Chondrocyte (in vitro differentiated cells): ENCODE measurements at regions not wholly inside any gene's neighbourhood (a gene's known extent, or its start where the extent isn't known, plus 50 kb on each side); places are given as distances from the start of the nearest gene placed in this dataset.

Experiments used
- DNase-seq: peaks from one replicate; pipeline ENCODE4 v3.0.0; 2021; ENCODE audit warnings: mixed read lengths, low spot score
- H3K27ac Mint-ChIP-seq: one replicate; pipeline ENCODE4 v1.8.0; 2021; ENCODE audit warnings: mild to moderate bottlenecking, moderate library complexity, mixed read lengths; ENCODE audit not compliant: unreplicated experiment
- H3K27me3 Mint-ChIP-seq: 2 replicates; pipeline ENCODE4 v1.8.0; 2021; ENCODE audit warnings: low read depth, mixed read lengths
- H3K36me3 Mint-ChIP-seq: 2 replicates; pipeline ENCODE4 v1.8.0; 2021; ENCODE audit warnings: low read depth, mixed read lengths
- H3K4me1 Mint-ChIP-seq: 2 replicates; pipeline ENCODE4 v1.8.0; 2021; ENCODE audit warnings: low read depth, mild to moderate bottlenecking, mixed read lengths
- H3K4me3 Mint-ChIP-seq: one replicate; pipeline ENCODE4 v1.8.0; 2021; ENCODE audit warnings: mild to moderate bottlenecking, moderate library complexity, mixed read lengths; ENCODE audit not compliant: unreplicated experiment
- H3K9me3 Mint-ChIP-seq: 2 replicates; pipeline ENCODE4 v1.8.0; 2021; ENCODE audit warnings: low read depth, mixed read lengths
- TF ChIP-seq, protein P1 (sequence below): fragments of 200-600 bp; sonication (generic); IDR thresholded peaks from 2 replicates; pipeline ENCODE4 v1.5.0; 2021; ENCODE audit warnings: antibody characterized with exemption, mild to moderate bottlenecking, moderate library complexity

DNA sequence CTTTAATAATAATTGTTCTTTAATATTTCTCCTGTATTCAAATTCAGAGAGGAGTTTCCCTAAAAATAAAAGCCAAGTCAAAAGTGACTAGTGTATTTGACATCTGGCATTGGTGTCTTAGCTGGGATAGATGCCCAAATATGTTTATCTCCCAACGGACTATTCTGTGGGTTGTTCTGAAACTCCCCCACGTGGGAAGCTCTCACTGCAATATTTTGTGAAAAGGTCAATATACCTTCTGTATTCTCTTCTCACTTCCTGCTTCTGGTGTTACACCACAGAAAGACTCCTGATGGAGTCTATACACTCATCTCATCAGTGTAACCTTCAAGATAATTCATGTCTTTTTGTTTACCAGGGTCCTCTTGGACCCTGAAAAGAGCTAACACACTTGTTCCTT, 2052.8 kb upstream of the TENM3 start:
- DNase-seq = no peak
- Mint-ChIP-seq H3K36me3 (no peaks in the 10 kb centered on the region), H3K4me3 (no peak overlapping the region), H3K9me3 (no peaks in the 10 kb centered on the region), H3K4me1 (no peaks in the 10 kb centered on the region), H3K27me3 (no peaks in the 10 kb centered on the region), H3K27ac (no peak overlapping the region)
- TF ChIP-seq, protein P1, sequence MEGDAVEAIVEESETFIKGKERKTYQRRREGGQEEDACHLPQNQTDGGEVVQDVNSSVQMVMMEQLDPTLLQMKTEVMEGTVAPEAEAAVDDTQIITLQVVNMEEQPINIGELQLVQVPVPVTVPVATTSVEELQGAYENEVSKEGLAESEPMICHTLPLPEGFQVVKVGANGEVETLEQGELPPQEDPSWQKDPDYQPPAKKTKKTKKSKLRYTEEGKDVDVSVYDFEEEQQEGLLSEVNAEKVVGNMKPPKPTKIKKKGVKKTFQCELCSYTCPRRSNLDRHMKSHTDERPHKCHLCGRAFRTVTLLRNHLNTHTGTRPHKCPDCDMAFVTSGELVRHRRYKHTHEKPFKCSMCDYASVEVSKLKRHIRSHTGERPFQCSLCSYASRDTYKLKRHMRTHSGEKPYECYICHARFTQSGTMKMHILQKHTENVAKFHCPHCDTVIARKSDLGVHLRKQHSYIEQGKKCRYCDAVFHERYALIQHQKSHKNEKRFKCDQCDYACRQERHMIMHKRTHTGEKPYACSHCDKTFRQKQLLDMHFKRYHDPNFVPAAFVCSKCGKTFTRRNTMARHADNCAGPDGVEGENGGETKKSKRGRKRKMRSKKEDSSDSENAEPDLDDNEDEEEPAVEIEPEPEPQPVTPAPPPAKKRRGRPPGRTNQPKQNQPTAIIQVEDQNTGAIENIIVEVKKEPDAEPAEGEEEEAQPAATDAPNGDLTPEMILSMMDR = no peak

DNA sequence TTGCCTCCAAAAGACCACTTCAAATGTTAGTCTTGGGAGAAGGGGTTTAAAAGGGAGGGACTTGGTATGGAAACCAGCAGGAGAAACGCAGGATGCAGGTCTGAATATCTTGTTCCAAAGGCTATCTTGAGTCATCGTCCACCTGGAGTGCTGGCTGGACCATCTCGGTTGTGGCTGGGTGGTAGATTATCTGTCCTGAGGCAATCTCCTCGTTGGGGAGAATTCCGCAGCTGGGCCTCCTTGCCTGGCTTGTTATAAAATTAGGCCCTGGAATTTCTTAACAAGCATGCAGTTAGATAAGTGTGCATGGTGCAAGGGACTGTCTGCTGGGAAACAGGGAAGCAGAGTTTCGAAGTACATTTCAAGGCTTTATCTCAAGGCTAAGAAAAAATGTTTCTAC, 2045.7 kb upstream of the TENM3 start:
- Mint-ChIP-seq H3K4me1 (no peaks in the 10 kb centered on the region), H3K27me3 (no peaks in the 10 kb centered on the region), H3K36me3 (no peaks in the 10 kb centered on the region), H3K4me3 (no peak overlapping the region), H3K27ac (no peak overlapping the region), H3K9me3 (no peaks in the 10 kb centered on the region)
- TF ChIP-seq, protein P1 = no peak
- DNase-seq = no peak

DNA sequence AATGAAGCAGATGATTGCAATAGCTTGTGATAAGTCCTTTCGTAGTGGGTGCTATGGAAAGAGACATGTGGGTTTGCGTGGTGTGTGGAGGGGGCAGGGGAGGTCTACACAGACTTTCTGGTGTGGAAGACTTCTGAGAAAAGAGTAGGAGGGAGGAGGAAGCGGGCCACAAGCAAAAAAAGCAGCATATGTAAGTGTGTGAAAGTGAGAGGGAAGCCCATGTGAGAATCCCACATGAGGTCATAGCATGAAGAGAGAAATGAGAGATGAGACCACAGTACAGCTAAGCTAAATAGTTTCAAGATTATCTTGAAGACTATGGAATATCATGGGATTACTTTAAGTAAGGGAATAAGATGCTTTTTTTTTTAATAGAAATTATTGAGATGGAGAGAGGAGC, 2039.9 kb upstream of the TENM3 start:
- H3K4me1 Mint-ChIP-seq = no peaks in the 10 kb centered on the region
- H3K36me3 Mint-ChIP-seq = no peaks in the 10 kb centered on the region
- no peaks in the 10 kb centered on the region for H3K27me3 Mint-ChIP-seq

DNA sequence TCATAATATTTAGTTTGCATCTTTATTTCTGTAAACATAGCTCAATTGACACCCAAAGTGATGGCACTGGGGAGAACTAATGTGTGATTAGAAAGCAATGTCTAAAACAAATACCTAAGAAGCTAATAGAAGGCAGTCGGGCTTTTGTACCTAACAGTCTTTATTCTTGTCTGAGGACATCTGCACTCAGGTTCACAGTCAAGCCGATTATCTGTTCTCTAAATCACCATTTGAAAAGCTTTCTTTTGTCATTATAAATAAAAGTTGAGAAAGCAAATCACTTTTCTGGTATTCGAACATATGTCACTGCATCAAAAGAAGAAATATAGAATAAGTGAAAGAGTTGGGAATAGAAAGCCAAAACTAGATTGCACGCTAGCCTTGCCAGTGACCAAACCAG, 2037.9 kb upstream of the TENM3 start:
- Mint-ChIP-seq H3K4me3 (no peak overlapping the region), H3K27ac (no peak overlapping the region), H3K9me3 (no peaks in the 10 kb centered on the region), H3K4me1 (no peaks in the 10 kb centered on the region), H3K27me3 (no peaks in the 10 kb centered on the region), H3K36me3 (no peaks in the 10 kb centered on the region)
- TF ChIP-seq, protein P1 = no peak
- DNase-seq = no peak

More for the DNA sequence above, 2039.9 kb upstream of the TENM3 start:
- H3K4me3 Mint-ChIP-seq = no peak overlapping the region
- no peak for DNase-seq
- TF ChIP-seq, protein P1 = no peak
- H3K9me3 Mint-ChIP-seq = no peaks in the 10 kb centered on the region
- H3K27ac Mint-ChIP-seq = no peak overlapping the region

DNA sequence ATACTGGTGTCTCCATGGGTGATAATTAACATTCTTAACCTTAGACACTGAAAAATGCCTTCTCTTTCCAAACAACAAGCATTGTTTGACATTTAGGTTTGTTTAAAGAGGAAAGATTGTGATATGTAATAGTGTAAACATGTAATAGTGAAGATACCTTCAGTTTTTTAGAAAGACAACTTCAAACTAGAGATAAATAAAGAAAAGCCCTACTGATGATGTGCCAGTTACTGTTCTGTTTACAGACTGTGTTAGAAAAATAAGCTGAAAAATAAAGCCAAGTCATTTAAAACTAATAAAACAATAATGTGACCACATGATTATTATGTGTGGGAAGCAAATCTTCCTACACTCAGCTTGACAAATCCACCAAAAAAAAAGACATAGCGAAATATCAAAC, 2035.3 kb upstream of the TENM3 start:
- Mint-ChIP-seq H3K4me1 (no peaks in the 10 kb centered on the region), H3K27me3 (no peaks in the 10 kb centered on the region), H3K4me3 (no peak overlapping the region), H3K27ac (no peak overlapping the region), H3K36me3 (no peaks in the 10 kb centered on the region), H3K9me3 (no peaks in the 10 kb centered on the region)
- DNase-seq = no peak
- TF ChIP-seq, protein P1 = no peak
